ENCODE measurements at regions not wholly inside any gene's neighbourhood (a gene's known extent, or its start where the extent isn't known, plus 50 kb on each side); places are given as distances from the start of the nearest gene placed in this dataset.

DNA sequence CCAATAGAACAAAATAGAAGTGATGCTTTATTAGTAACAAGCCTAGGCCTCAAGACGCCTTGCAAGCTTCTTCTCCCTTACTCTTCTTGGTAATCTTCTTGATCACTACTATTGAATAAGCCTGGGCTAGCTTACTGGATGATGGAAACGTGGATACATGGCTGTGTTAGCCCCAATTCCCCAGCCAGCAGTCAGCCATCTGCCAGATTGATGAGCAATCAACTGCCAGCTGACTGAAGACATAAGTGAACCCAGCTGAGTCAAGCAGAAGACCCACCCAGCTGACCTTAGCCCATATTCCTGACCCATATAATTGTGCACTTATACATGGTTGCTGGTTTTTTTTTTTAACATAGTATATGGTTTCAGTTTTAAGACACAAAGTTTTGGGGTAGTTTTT is 130.4 kb downstream of the DHX15 start:
- no peak for TF ChIP-seq POLR2A (IDR thresholded peaks at IDR 0.05; ENCODE audit: low read length)
- TF ChIP-seq GATA1 (IDR thresholded peaks at IDR 0.05; ENCODE audit: low read depth, low read length) = no peak
